HG02763 (cell line): ENCODE measurements at regions not wholly inside any gene's neighbourhood (a gene's known extent, or its start where the extent isn't known, plus 50 kb on each side); places are given as distances from the start of the nearest gene placed in this dataset.
"Not testable (repeated sequence)": the region's sequence is repeated elsewhere in the genome, so short reads cannot be mapped to it uniquely, and the experiment has no call there.

Experiments
- ATAC-seq: cut with Tn5 transposase; IDR thresholded peaks from one replicate; pipeline ENCODE4 v1.9.1; 2021; ENCODE audit warnings: mild to moderate bottlenecking, moderate library complexity; ENCODE audit not compliant: unreplicated experiment

GRCh38 chr3:99322551-99322950 is 315.8 kb upstream of the COL8A1 start:
- no peak for ATAC-seq

DNA sequence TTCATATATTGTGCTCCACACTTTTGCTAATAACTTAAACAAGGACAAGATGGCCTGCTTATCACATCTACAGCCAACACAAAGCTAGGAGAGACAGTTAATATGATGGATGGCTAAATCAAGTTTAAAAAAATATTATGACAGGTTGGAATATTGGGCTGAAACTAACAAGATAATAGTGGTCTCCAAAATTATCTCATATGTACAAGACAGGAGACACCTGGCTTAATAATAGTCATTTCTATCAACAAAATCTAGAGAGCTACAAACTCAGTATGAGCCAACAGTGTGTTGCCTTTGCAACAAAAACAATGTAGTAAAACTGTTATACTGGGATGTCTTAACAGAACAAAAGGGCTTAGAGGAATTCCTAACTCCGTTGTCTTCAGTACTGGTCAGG is 317.1 kb upstream of the COL8A1 start:
- ATAC-seq = no peak

- ATAC-seq = no peak
Observed at GRCh38 chr3:99319961-99320360, 318.4 kb upstream of the COL8A1 start.

DNA sequence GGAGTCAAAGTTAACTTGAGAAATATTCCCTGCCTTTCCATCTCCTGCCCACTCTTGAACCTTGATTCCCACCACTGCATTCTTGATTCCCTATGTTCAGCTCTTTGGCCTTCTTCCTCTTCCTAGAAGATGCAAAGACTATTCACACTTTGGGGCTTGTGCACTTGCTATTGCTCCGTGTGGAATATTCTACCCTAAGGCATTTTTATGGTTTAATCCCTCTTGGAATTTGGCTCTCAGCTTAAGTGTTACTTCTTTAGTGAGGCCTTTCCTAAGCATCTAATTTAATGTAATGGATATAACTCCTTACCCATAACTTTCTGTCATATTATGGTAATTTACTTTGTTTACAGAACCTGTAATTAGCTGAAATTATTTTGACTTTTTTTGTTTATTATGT is 318.9 kb upstream of the COL8A1 start:
- no peak for ATAC-seq

- ATAC-seq = no peak
Observed at GRCh38 chr3:99317201-99317600, 321.2 kb upstream of the COL8A1 start.

- no peak for ATAC-seq
Observed at GRCh38 chr3:99315896-99316295, 322.5 kb upstream of the COL8A1 start.

DNA sequence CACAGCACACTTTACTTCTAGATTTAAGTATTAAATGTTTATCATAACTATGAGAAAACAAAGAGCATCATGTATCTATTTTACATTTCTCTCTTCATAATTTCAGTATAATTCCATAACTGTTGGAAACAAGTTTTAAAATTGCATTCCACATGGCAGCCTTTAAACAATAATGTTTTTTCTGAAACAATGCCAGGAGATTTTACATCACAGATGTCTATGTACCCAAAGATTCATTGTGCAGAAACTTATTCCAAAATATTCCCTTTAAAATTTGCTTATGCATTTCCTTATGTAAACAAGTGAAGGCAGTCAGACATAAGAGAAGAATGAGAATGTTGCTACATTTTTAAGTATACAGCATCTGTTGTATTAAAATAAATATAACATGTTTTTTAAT is 324.9 kb upstream of the COL8A1 start:
- no peak for ATAC-seq

GRCh38 chr3:99298661-99299060 is 339.7 kb upstream of the COL8A1 start:
- ATAC-seq = no peak

DNA sequence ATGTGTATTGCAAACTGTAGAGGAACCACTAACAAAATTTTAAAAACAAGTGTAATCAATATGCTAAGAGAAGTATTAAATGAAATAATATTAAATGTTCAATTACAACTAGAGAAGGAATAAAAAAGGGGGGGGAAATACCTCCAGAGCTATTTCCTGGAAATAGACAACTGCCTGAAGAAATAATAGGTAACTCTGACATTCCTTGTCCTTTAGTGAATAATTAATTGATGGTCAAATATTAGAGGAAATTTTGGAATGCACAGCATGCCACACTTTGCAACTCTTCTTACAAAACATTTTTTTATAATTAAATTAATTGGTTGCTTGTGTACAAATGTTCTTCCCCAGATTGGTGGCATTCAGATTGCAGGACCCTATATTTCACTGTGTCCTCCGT is 342.6 kb upstream of the COL8A1 start:
- no peak for ATAC-seq

GRCh38 chr3:99294092-99294491 is 344.3 kb upstream of the COL8A1 start:
- ATAC-seq = not testable (repeated sequence)

DNA sequence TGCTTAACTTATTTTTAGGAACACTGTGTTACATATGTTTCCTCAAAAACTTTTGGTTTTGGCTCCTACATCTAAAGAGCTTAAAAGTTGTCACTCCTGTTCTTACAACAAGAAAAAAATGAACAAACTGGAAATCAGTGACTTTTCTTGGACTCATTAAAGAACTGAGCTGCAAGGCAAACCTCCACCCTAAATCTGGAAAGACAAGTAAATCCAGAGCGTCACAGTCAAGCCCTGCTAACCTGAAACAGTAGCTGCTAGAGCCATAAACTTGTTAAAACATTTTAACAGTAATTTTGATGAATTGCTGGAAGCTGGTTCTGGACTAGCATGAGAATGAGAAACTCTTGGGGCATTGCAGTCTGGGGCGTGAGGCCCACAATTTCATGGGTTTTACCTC is 350.5 kb upstream of the COL8A1 start:
- no peak for ATAC-seq

DNA sequence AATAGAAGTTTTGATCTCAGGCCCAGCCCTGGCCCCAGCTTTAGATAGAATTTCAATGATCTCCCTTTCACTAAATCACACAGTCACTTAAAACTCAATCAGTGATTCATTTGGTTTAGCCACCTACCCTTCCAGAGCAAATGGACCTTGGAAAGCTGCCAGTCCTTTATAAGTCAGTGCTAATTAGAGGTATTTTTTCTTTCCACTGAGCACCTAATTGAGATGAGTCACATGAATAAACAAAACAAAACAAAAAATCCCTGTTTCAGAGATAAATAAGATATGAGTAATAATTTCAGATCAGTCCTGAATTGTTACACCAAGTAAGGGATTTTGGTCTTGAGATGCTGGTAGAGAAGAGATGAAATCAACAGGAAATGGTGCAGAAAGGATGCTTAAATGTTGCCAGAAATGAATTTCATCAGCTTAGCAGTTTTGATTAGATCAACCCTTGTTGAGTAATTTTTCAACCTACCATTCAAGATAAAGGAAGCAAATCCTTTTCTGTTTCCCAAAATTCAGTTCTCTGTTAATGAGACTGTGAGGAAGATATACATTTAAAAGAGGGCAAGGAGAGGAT is 352.0 kb upstream of the COL8A1 start:
- no peak for ATAC-seq

GRCh38 chr3:99269606-99270351 is 368.3 kb upstream of the DCBLD2 start:
- no peak for ATAC-seq

DNA sequence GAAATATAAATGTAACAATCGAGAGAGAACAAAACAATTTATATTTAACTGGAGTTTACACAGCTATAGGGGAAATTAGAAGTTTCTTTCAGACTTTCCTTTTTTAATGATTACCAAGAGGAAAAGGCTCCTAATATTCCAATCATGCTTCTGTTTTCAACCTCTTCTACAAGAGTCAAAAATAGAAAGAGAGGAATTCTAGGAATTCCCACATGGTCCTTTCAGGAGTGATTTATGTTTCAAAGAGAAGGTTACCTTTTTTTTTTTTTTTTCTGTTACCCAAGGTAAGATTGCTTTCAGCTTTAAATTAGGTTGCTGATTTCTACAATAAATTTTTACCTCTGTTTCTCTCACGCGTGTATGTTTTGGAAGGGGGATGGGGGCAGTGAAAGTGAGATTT is 355.3 kb upstream of the DCBLD2 start:
- no peak for ATAC-seq

DNA sequence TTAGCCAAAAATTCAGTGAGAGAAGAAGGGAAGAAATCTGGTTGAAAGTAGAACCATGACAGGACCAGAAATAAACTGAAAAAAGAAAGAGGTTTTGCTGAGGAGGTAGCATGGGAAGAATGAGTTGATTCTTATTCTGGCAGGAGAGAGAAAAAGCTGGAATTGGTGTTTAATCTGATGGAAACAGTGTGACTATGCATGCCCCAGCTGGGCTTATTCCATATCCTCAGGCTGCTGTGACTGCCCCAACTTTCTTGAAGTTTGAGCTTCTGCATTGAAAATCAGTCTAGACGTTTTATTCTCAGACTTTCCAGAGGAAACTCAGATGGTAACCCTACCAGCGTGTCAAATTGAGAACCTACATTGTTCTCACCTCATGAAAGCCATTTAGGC is 352.5 kb upstream of the DCBLD2 start:
- ATAC-seq = no peak

DNA sequence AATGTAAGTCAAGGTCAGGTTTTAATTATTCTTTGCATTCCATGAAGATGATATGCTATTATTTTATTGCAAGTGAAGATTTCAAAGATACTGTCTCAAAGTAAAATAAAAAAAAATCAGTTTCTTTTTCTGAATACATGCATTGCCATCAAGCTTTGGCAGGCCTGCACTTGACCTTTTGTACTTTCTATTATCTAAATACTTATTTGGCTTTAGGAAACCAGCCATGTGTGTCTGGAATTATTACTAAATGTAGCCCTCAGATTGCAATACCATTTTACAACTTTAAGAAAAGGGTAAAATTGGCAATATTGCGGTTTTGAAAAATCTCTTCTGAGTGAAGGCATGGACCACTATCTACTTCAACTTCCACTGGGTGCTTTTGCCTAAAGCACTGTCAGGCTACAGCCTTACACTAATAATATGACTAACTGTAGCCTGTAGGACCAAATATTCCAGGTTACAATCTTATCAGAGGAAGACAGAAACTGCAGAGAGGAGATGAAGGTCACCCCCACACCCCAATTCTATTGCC is 349.4 kb upstream of the DCBLD2 start:
- ATAC-seq = no peak

GRCh38 chr3:99250272-99250671 is 348.8 kb upstream of the DCBLD2 start:
- ATAC-seq = no peak

DNA sequence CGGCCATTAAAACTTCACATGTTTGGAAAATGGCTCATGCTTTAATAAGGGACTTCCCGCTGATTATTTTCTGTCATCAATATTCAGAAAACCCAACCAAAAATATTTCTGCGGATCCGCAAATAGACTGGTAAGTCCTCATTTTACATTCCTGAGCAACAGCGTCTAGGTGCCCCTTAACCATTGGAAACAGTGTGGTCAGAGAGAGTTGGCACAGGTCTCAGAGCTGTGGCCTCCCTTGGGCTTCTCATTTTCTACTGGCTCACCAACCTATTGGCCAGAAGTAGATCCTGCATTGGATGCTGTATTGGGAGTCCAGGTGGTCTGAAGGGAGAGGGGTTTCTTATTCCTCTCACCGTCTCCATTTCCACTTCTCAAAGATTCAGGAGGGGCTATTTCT is 348.1 kb upstream of the DCBLD2 start:
- no peak for ATAC-seq

GRCh38 chr3:99248913-99249312 is 347.4 kb upstream of the DCBLD2 start:
- ATAC-seq = no peak

DNA sequence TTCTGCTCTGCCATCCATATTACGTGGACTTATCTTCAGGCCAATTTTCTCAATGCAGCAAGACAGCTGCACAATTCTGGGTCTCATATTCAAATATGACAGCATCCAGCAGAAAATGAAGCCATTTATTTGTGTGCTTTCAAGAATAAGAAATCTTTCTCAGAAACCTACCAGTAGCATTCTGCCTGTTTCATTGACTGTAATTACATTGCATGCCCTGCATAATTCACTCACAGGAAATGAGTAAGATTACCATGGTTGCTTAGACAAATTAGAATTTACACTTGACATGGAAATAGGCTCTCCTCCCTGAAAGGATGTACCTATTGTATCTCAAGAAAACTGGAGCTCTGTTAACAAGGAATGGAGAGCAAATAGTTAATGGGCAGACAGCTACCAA is 346.6 kb upstream of the DCBLD2 start:
- ATAC-seq = no peak

GRCh38 chr3:99246010-99246654 is 344.6 kb upstream of the DCBLD2 start:
- no peak for ATAC-seq

GRCh38 chr3:99242271-99242670 is 340.8 kb upstream of the DCBLD2 start:
- ATAC-seq = no peak
